Chondrocyte (in vitro differentiated cells): ENCODE measurements at regions not wholly inside any gene's neighbourhood (a gene's known extent, or its start where the extent isn't known, plus 50 kb on each side); places are given as distances from the start of the nearest gene placed in this dataset.

Experiments
- DNase-seq: peaks from one replicate; pipeline ENCODE4 v3.0.0; 2021; ENCODE audit warnings: mixed read lengths, low spot score
- H3K27ac Mint-ChIP-seq: one replicate; pipeline ENCODE4 v1.8.0; 2021; ENCODE audit warnings: mild to moderate bottlenecking, moderate library complexity, mixed read lengths; ENCODE audit not compliant: unreplicated experiment
- H3K27me3 Mint-ChIP-seq: 2 replicates; pipeline ENCODE4 v1.8.0; 2021; ENCODE audit warnings: low read depth, mixed read lengths
- H3K36me3 Mint-ChIP-seq: 2 replicates; pipeline ENCODE4 v1.8.0; 2021; ENCODE audit warnings: low read depth, mixed read lengths
- H3K4me1 Mint-ChIP-seq: 2 replicates; pipeline ENCODE4 v1.8.0; 2021; ENCODE audit warnings: low read depth, mild to moderate bottlenecking, mixed read lengths
- H3K4me3 Mint-ChIP-seq: one replicate; pipeline ENCODE4 v1.8.0; 2021; ENCODE audit warnings: mild to moderate bottlenecking, moderate library complexity, mixed read lengths; ENCODE audit not compliant: unreplicated experiment
- H3K9me3 Mint-ChIP-seq: 2 replicates; pipeline ENCODE4 v1.8.0; 2021; ENCODE audit warnings: low read depth, mixed read lengths
- TF ChIP-seq, protein P1 (sequence below): fragments of 200-600 bp; sonication (generic); IDR thresholded peaks from 2 replicates; pipeline ENCODE4 v1.5.0; 2021; ENCODE audit warnings: antibody characterized with exemption, mild to moderate bottlenecking, moderate library complexity

DNA sequence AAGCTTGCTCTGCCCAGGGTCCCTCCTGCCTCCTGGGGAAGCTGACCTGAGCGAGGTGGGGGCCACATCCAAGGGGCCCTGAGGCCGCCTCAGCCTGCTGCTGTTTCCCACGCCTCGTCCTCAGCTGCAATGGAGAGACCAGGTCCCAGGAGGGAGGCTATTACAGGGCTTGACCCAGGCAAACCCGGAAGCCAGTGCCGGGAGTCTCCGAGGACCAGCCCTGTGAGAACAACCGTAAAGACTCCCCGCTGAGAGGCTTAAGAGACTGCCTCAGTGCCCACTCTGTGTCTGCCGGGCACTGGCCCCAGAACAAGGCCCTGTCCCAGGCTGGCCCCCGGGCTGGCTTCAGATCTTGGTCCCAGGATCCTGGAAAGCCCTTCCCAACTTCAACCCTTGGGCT is 124.3 kb upstream of the FGF3 start:
- Mint-ChIP-seq H3K4me1 (peaks cover 6% of the 10 kb centered on the region), H3K9me3 (no peaks in the 10 kb centered on the region), H3K4me3 (no peak overlapping the region), H3K36me3 (no peaks in the 10 kb centered on the region), H3K27me3 (peaks cover 8% of the 10 kb centered on the region), H3K27ac (no peak overlapping the region)
- TF ChIP-seq, protein P1, sequence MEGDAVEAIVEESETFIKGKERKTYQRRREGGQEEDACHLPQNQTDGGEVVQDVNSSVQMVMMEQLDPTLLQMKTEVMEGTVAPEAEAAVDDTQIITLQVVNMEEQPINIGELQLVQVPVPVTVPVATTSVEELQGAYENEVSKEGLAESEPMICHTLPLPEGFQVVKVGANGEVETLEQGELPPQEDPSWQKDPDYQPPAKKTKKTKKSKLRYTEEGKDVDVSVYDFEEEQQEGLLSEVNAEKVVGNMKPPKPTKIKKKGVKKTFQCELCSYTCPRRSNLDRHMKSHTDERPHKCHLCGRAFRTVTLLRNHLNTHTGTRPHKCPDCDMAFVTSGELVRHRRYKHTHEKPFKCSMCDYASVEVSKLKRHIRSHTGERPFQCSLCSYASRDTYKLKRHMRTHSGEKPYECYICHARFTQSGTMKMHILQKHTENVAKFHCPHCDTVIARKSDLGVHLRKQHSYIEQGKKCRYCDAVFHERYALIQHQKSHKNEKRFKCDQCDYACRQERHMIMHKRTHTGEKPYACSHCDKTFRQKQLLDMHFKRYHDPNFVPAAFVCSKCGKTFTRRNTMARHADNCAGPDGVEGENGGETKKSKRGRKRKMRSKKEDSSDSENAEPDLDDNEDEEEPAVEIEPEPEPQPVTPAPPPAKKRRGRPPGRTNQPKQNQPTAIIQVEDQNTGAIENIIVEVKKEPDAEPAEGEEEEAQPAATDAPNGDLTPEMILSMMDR, result no peak
- DNase-seq, result peak; percentile 65

- Mint-ChIP-seq H3K27me3 (peaks cover 8% of the 10 kb centered on the region), H3K9me3 (no peaks in the 10 kb centered on the region), H3K4me3 (no peak overlapping the region), H3K27ac (no peak overlapping the region), H3K4me1 (peaks cover 14% of the 10 kb centered on the region), H3K36me3 (no peaks in the 10 kb centered on the region)
- DNase-seq, result peak; percentile 88
- TF ChIP-seq, protein P1, result no peak
Observed at GRCh38 chr11:69944146-69944795, 125.1 kb upstream of the FGF3 start.

DNA sequence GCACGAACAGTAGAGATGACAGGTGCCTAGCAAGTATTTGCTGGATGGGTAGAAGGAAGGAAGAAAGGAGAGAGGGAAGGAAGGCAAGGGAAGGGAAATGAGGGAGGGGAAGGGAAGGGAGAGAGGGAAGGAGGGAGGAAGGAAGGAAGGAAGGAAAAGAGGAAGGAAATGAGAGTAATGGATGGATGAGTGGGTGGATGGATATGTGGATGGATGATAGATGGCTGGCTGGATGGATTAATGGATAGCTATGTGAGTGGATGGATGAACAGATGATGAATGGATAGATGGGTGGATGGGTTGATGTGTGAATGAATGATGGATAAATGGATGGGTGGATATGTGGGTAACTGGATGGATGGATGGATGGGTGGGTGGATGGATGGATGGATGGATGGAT is 125.9 kb upstream of the FGF3 start:
- TF ChIP-seq, protein P1, result no peak
- H3K9me3 Mint-ChIP-seq, result no peaks in the 10 kb centered on the region
- peaks cover 18% of the 10 kb centered on the region for H3K4me1 Mint-ChIP-seq
- DNase-seq, result no peak
- no peak overlapping the region for H3K27ac Mint-ChIP-seq
- no peaks in the 10 kb centered on the region for H3K36me3 Mint-ChIP-seq
- H3K4me3 Mint-ChIP-seq, result no peak overlapping the region
- peaks cover 8% of the 10 kb centered on the region for H3K27me3 Mint-ChIP-seq

DNA sequence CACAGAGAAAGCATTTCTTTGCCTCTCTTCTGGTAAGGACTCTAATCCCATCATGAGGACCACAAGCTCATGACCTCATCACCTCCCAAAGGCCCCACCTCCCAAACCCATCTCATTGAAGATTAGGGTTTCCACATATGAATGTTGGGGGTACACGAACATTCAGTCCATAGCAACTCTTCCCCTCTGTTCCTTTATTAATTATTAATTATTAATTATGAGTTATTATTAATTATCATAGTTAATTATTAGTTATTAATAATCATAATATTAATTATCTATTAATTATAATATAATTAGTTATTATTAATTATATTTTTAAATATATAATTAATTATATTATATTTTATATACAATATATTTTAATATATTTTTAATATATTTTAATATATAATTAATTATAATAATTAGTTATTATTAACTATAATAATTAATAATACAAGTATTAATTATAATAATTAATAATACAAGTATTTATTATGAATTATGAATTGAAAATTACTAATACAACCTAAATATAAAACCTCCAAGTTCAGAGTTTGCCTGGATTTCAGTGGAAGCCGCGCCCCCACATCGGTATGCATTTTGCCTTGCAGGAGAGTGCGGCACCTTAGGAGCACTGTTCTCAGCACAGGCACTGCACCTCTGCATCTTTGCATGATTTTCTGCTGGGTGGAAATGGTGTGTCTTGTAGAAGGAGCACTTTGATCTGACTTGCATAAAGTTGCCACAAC is 128.0 kb upstream of the FGF3 start:
- Mint-ChIP-seq H3K36me3 (no peaks in the 10 kb centered on the region), H3K9me3 (no peaks in the 10 kb centered on the region), H3K27ac (no peak overlapping the region), H3K27me3 (no peaks in the 10 kb centered on the region), H3K4me1 (peaks cover 18% of the 10 kb centered on the region), H3K4me3 (no peak overlapping the region)
- TF ChIP-seq, protein P1, result no peak
- DNase-seq, result peak; percentile 18

- H3K36me3 Mint-ChIP-seq, result no peaks in the 10 kb centered on the region
- H3K9me3 Mint-ChIP-seq, result no peaks in the 10 kb centered on the region
- H3K27me3 Mint-ChIP-seq, result peaks cover 2% of the 10 kb centered on the region
- TF ChIP-seq, protein P1, result no peak
- peak; percentile 68 for DNase-seq
- no peak overlapping the region for H3K27ac Mint-ChIP-seq
- no peak overlapping the region for H3K4me3 Mint-ChIP-seq
- peaks cover 18% of the 10 kb centered on the region for H3K4me1 Mint-ChIP-seq
Observed at GRCh38 chr11:69947793-69948255, 128.6 kb upstream of the FGF3 start.
